Liver (tissue), 3 donors: ENCODE measurements at regions not wholly inside any gene's neighbourhood (a gene's known extent, or its start where the extent isn't known, plus 50 kb on each side); places are given as distances from the start of the nearest gene placed in this dataset.

ENCODE experiments used
- EGR1 ChIP-seq, 2 donors: IDR thresholded peaks; 2 replicates each; pipeline ENCODE4 v1.6.1; 2016 to 2018; ENCODE audit warnings: antibody characterized with exemption in 2 of 2, low read depth in 2 of 2
- GABPA ChIP-seq, 2 donors: IDR thresholded peaks in 1 of 2; conservative IDR thresholded peaks in 1 of 2; 2 replicates each; pipeline ENCODE4 v1.6.1; 2016; ENCODE audit warnings: antibody characterized with exemption in 2 of 2, mild to moderate bottlenecking in 1 of 2, moderate library complexity in 1 of 2
- YY1 ChIP-seq: IDR thresholded peaks from 2 replicates; pipeline ENCODE4 v1.6.1; 2016; ENCODE audit warnings: antibody characterized with exemption, mild to moderate bottlenecking
- TF ChIP-seq, protein P1 (sequence below): IDR thresholded peaks from 2 replicates; pipeline ENCODE4 v1.6.1; 2016; ENCODE audit warnings: antibody characterized with exemption, mild to moderate bottlenecking
- TF ChIP-seq, protein P2 (sequence below): fragments of 150-350 bp; IDR thresholded peaks from 2 replicates; pipeline ENCODE4 v1.5.1; 2017; ENCODE audit warnings: improper control_type of control experiment, low read depth, low read length; ENCODE audit not compliant: missing input control
- donor health status: healthy.
- donor health status: healthy.

GRCh38 chr4:181566490-181566889 is 676.7 kb upstream of the TENM3 start:
- TF ChIP-seq, protein P1, sequence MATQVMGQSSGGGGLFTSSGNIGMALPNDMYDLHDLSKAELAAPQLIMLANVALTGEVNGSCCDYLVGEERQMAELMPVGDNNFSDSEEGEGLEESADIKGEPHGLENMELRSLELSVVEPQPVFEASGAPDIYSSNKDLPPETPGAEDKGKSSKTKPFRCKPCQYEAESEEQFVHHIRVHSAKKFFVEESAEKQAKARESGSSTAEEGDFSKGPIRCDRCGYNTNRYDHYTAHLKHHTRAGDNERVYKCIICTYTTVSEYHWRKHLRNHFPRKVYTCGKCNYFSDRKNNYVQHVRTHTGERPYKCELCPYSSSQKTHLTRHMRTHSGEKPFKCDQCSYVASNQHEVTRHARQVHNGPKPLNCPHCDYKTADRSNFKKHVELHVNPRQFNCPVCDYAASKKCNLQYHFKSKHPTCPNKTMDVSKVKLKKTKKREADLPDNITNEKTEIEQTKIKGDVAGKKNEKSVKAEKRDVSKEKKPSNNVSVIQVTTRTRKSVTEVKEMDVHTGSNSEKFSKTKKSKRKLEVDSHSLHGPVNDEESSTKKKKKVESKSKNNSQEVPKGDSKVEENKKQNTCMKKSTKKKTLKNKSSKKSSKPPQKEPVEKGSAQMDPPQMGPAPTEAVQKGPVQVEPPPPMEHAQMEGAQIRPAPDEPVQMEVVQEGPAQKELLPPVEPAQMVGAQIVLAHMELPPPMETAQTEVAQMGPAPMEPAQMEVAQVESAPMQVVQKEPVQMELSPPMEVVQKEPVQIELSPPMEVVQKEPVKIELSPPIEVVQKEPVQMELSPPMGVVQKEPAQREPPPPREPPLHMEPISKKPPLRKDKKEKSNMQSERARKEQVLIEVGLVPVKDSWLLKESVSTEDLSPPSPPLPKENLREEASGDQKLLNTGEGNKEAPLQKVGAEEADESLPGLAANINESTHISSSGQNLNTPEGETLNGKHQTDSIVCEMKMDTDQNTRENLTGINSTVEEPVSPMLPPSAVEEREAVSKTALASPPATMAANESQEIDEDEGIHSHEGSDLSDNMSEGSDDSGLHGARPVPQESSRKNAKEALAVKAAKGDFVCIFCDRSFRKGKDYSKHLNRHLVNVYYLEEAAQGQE: no peak
- TF ChIP-seq, protein P2, sequence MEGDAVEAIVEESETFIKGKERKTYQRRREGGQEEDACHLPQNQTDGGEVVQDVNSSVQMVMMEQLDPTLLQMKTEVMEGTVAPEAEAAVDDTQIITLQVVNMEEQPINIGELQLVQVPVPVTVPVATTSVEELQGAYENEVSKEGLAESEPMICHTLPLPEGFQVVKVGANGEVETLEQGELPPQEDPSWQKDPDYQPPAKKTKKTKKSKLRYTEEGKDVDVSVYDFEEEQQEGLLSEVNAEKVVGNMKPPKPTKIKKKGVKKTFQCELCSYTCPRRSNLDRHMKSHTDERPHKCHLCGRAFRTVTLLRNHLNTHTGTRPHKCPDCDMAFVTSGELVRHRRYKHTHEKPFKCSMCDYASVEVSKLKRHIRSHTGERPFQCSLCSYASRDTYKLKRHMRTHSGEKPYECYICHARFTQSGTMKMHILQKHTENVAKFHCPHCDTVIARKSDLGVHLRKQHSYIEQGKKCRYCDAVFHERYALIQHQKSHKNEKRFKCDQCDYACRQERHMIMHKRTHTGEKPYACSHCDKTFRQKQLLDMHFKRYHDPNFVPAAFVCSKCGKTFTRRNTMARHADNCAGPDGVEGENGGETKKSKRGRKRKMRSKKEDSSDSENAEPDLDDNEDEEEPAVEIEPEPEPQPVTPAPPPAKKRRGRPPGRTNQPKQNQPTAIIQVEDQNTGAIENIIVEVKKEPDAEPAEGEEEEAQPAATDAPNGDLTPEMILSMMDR: no peak
- TF ChIP-seq YY1 (no peak), EGR1 (IDR thresholded peaks at IDR 0.05; ENCODE audit: low read depth in 2 of 2) (no peak), GABPA (IDR thresholded peaks at IDR 0.05 in 1 of 2, conservative IDR thresholded peaks at IDR 0.05 in 1 of 2) (no peak)
